ENCODE measurements at regions not wholly inside any gene's neighbourhood (a gene's known extent, or its start where the extent isn't known, plus 50 kb on each side); places are given as distances from the start of the nearest gene placed in this dataset.

- TF ChIP-seq GATA3 (IDR thresholded peaks at IDR 0.05; ENCODE audit: low read depth, low read length) (no peak), GATA2 (IDR thresholded peaks at IDR 0.05; ENCODE audit: low read depth, low read length) (no peak)
These were observed 448.1 kb downstream of the GATA3 start for GRCh38 chr10:8502573-8502972.

All from SH-SY5Y (cell line).